Activated CD4-positive, alpha-beta T cell treated with anti-CD3 and anti-CD28 coated beads, Interleukin-2, amount 10 ng/mL, durations not matched to agents 7 days and 5 days (primary cell): ENCODE measurements at regions not wholly inside any gene's neighbourhood (a gene's known extent, or its start where the extent isn't known, plus 50 kb on each side); places are given as distances from the start of the nearest gene placed in this dataset.

Source experiments
- CTCF ChIA-PET: fragments of 350-600 bp; sonication (Branson Sonifier 250); formaldehyde crosslinking; loops from one replicate; lab custom pipeline; 2021; ENCODE audit warnings: antibody characterized with exemption; lab: Charles Lee
- POLR2A ChIA-PET: fragments of 350-600 bp; sonication (Branson Sonifier 250); formaldehyde crosslinking; loops from one replicate; lab custom pipeline; 2021; ENCODE audit warnings: antibody characterized with exemption; lab: Charles Lee
- DNase-seq: peaks from one replicate; pipeline ENCODE4 v3.0.0-alpha.2; 2020
- H3K27ac Mint-ChIP-seq: one replicate; pipeline ENCODE4 v1.8.0; 2021; ENCODE audit warnings: mild to moderate bottlenecking, moderate library complexity, mixed read lengths
- H3K27me3 Mint-ChIP-seq: one replicate; pipeline ENCODE4 v1.8.0; 2021; ENCODE audit warnings: mixed read lengths
- H3K36me3 Mint-ChIP-seq: one replicate; pipeline ENCODE4 v1.8.0; 2021; ENCODE audit warnings: low read depth, mixed read lengths
- H3K4me1 Mint-ChIP-seq: one replicate; pipeline ENCODE4 v1.8.0; 2021; ENCODE audit warnings: mixed read lengths
- H3K4me3 Mint-ChIP-seq: one replicate; pipeline ENCODE4 v1.8.0; 2021; ENCODE audit warnings: mild to moderate bottlenecking, moderate library complexity, mixed read lengths
- H3K9me3 Mint-ChIP-seq: one replicate; pipeline ENCODE4 v1.8.0; 2021; ENCODE audit warnings: mixed read lengths

DNA sequence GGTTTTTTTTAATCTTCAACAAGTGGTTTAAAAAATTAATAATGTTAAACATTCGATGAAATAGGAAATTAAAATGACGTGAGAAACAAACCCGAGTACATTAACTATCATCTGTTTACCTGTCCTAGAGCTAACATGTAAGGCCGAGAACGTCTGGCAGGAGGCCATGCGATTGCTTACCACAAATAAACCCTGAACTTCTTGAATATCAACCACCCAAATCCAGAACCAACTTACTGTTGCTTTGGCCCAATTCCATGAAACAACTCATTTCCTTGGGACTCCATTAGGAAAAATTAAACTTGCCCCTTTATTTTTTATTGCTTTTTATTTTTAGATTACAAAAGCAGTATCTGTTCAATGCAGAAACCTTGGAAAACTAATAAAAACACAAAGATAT lies 228.9 kb upstream of the IRS2 start:
- Mint-ChIP-seq H3K27me3 (peaks cover 2% of the 10 kb centered on the region), H3K4me3 (no peak overlapping the region), H3K4me1 (no peaks in the 10 kb centered on the region), H3K9me3 (no peaks in the 10 kb centered on the region), H3K36me3 (no peaks in the 10 kb centered on the region), H3K27ac (no peak overlapping the region)
- DNase-seq, result no peak
- ChIA-PET POLR2A (no interaction called here), CTCF (no interaction called here)

DNA sequence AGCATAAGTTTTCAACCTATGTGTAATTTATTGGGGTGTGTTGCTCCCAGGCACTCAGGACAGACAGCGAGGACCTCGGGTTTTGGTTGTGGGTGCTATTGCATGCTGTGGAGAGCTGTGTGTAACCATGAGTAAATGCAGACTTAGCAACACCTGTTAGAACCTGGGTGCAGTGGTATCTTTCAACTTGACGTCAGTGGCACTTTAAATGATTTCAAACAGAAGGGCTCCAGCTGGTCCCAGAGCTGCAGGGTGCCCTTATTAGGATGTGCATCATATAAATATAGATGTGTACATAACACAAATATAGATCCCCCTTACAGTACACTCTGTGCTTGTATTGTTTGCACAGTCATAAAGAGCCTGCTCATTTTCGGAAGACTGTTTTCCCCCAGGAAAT lies 228.3 kb upstream of the IRS2 start:
- no peaks in the 10 kb centered on the region for H3K4me1 Mint-ChIP-seq
- no peak overlapping the region for H3K27ac Mint-ChIP-seq
- POLR2A ChIA-PET, result no interaction called here
- peaks cover 2% of the 10 kb centered on the region for H3K27me3 Mint-ChIP-seq
- CTCF ChIA-PET, result no interaction called here
- H3K36me3 Mint-ChIP-seq, result no peaks in the 10 kb centered on the region
- DNase-seq, result no peak
- no peaks in the 10 kb centered on the region for H3K9me3 Mint-ChIP-seq
- H3K4me3 Mint-ChIP-seq, result no peak overlapping the region

DNA sequence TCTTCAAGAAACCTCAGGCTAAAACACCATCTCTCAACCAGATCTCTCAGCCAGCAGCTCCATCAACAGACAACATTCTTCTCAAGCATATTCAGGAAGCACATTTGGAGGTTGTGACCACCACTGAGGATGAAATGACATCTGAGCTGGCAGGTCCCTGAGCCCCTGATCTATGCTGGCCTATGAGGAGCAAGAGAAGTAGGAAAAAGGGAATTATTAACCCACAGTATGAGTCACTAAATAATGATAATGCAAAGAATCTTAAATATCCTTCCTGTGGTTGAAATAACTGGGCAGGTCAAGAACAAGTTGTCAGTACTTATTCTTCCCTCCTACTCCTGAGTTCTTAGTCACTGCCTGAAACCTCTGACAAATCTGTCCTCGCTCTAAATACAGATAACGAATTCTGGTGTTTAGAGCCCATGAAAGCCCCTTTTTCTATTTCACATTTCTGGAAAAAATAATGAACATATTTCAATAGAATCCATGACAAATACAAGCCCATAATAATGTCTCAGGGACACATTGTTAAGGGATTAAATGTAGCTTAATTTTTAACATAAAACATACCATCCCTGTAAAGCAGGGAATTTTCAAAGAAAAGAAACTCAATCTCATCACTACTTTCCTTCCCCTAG lies 225.8 kb upstream of the IRS2 start:
- no peak for DNase-seq
- H3K27ac Mint-ChIP-seq, result no peak overlapping the region
- H3K4me1 Mint-ChIP-seq, result no peaks in the 10 kb centered on the region
- ChIA-PET CTCF (no interaction called here), POLR2A (no interaction called here)
- no peaks in the 10 kb centered on the region for H3K9me3 Mint-ChIP-seq
- H3K4me3 Mint-ChIP-seq, result no peak overlapping the region
- H3K36me3 Mint-ChIP-seq, result no peaks in the 10 kb centered on the region
- H3K27me3 Mint-ChIP-seq, result peaks cover 2% of the 10 kb centered on the region

DNA sequence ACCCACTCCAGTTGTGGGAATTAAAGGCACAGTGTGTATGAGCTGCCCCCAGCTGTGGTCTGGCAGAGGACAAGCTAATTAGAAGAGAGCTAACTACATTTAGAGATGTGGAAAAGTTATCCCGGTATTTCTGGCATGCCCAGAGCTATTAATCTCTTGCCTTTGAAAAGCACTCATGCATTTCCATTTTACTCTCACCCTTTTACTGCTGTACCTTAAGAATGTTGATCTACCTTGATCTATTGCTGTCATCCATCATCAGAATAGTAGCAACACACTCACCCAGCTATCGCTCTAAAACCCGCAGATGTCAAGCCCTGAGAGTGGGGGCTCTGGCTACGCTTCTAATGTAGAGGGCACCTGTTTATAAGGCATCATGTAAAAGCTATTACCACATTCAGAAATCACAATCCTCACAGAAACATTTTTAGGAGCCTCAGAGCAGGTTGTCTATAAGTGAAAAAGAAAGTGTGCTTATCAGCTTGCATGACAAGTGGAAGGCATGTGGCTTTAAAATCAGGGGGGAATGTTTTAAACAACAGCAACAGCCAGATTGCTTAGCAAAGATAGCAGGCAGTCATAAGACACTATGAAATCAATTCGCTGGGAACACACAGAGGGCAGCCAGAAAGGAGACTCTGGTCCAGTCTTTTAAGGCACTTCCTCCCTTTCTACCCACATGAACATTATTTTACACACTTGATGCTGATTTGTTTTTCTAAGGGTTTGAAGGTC lies 224.2 kb upstream of the IRS2 start:
- ChIA-PET POLR2A (no interaction called here), CTCF (interaction anchor here (1.0 kb wide), 1 partner anchor 12 kb away, joined by 3 read pairs; no protein-coding TSS in a partner anchor)
- Mint-ChIP-seq H3K4me1 (no peaks in the 10 kb centered on the region), H3K4me3 (no peak overlapping the region), H3K9me3 (no peaks in the 10 kb centered on the region), H3K27ac (no peak overlapping the region), H3K36me3 (no peaks in the 10 kb centered on the region), H3K27me3 (peaks cover 2% of the 10 kb centered on the region)
- no peak for DNase-seq

DNA sequence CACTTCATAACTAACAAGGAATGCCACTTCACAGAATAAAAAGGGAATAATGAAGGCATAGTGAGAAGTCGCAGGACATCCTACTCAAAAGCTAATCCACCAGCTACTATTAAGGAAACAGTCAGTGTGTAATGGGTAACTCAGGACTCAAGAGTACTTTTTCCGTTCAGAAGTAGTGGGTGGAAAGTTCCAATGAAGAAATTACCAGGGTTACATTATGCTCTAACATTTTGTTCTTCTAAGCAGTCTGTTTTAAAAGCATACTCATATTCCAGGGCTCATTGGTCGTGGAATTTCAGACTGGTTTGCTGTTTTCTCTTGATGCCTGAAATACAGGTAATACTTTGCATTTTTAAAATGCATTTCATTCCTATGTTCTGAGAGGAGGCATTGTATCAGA lies 222.4 kb upstream of the IRS2 start:
- no peaks in the 10 kb centered on the region for H3K4me1 Mint-ChIP-seq
- H3K27ac Mint-ChIP-seq, result no peak overlapping the region
- no peak overlapping the region for H3K4me3 Mint-ChIP-seq
- H3K9me3 Mint-ChIP-seq, result no peaks in the 10 kb centered on the region
- CTCF ChIA-PET, result no interaction called here
- no peak for DNase-seq
- POLR2A ChIA-PET, result no interaction called here
- peaks cover 2% of the 10 kb centered on the region for H3K27me3 Mint-ChIP-seq
- H3K36me3 Mint-ChIP-seq, result no peaks in the 10 kb centered on the region

DNA sequence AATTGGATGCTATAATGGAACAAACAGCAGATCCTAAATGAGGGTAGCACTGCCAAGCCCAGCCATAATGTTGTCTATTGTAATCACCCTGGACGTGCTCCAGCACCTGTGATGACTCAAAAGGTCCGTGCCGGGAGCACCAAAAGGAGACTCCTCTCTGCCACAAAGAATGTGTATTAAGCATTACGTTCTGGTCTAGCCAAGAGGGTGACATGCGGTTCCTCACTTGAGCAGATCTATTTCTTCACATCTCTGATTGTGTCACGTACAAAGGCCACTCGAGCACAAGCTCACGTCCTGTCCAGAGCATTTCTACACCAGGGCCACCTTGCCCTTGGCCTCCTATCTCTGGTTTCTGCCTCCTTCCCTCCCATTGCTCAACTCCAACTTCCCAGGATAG lies 219.9 kb upstream of the IRS2 start:
- no peaks in the 10 kb centered on the region for H3K9me3 Mint-ChIP-seq
- CTCF ChIA-PET, result no interaction called here

DNA sequence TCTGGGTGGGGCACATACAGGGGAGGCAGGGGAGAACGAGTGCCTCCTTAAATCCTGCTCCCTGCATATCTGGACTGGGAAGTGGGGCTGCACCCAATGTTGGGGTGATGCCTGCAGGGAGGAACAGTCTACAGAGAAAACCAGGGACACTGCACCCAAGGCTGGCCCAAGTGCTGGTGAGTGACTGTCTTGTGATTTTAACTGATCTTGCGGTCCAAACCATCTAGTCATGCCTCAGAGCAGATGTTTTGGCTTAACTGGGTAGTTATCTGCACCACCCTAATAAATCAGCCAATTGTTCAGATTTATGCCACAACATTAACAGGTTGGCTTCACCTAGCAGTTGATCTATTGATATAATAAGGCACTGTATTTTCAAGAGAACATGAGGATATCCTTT lies 219.2 kb upstream of the IRS2 start:
- CTCF ChIA-PET, result no interaction called here
- no peaks in the 10 kb centered on the region for H3K4me1 Mint-ChIP-seq
- no peak for DNase-seq
- H3K27ac Mint-ChIP-seq, result no peak overlapping the region
- no peak overlapping the region for H3K4me3 Mint-ChIP-seq
- H3K27me3 Mint-ChIP-seq, result peaks cover 2% of the 10 kb centered on the region
- no peaks in the 10 kb centered on the region for H3K9me3 Mint-ChIP-seq
- no peaks in the 10 kb centered on the region for H3K36me3 Mint-ChIP-seq
- POLR2A ChIA-PET, result no interaction called here

More for the DNA sequence above, 219.9 kb upstream of the IRS2 start:
- H3K4me1 Mint-ChIP-seq, result no peaks in the 10 kb centered on the region
- no peak for DNase-seq
- peaks cover 2% of the 10 kb centered on the region for H3K27me3 Mint-ChIP-seq
- POLR2A ChIA-PET, result no interaction called here
- H3K36me3 Mint-ChIP-seq, result no peaks in the 10 kb centered on the region
- H3K27ac Mint-ChIP-seq, result no peak overlapping the region
- H3K4me3 Mint-ChIP-seq, result no peak overlapping the region

DNA sequence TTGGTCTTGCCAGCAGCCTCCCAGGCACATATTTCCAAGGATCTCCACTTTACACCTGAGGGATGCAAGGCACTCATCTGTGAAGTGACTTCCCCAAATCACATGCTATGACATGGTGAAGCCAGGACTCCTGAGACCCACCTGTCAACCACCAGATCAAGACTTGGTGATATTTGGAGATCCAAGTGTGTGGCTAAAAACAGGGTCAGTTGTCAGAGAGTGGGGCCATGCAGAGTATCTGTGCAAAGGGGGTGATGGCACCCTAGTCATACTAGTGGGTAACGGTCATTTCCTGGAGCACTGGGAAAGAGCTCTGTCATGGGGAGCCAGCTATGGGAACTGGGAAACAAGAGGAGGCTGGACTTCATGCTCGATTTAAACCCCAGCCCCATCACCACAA lies 218.4 kb upstream of the IRS2 start:
- Mint-ChIP-seq H3K27ac (no peak overlapping the region), H3K27me3 (no peaks in the 10 kb centered on the region), H3K4me3 (no peak overlapping the region), H3K36me3 (no peaks in the 10 kb centered on the region), H3K4me1 (no peaks in the 10 kb centered on the region), H3K9me3 (no peaks in the 10 kb centered on the region)
- no peak for DNase-seq
- CTCF ChIA-PET, result no interaction called here
- POLR2A ChIA-PET, result no interaction called here

DNA sequence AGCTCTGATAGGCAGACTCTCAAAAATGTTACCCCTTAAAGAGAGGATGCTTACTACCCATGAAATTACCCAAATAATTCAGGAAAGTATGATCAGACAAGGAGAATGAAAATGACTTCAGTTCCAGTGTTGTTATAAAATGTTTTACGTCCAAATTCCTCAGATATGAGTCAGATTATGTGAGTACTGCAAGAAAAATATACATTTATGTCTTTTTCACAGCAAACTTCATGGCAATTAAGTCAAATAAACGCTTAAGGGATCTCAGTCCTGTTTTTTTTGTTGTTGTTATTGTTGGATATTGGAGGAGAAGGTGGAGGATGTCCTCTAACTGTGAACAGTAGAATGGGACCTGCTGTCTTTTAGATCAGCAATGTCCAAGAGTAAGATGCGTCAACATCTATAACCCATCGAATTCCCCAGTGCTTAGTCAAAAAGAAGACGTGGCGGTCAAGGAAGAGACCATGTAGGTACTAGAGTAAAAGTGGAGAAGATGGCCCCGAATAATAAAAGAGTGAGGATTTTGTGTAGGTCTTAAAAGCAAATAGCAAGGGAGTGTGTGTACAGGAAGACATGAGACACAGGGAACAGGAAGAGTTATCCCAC lies 215.4 kb upstream of the IRS2 start:
- Mint-ChIP-seq H3K27ac (no peak overlapping the region), H3K4me1 (no peaks in the 10 kb centered on the region), H3K4me3 (no peak overlapping the region), H3K36me3 (no peaks in the 10 kb centered on the region), H3K9me3 (no peaks in the 10 kb centered on the region), H3K27me3 (peaks cover 3% of the 10 kb centered on the region)
- DNase-seq, result no peak
- ChIA-PET POLR2A (no interaction called here), CTCF (no interaction called here)

DNA sequence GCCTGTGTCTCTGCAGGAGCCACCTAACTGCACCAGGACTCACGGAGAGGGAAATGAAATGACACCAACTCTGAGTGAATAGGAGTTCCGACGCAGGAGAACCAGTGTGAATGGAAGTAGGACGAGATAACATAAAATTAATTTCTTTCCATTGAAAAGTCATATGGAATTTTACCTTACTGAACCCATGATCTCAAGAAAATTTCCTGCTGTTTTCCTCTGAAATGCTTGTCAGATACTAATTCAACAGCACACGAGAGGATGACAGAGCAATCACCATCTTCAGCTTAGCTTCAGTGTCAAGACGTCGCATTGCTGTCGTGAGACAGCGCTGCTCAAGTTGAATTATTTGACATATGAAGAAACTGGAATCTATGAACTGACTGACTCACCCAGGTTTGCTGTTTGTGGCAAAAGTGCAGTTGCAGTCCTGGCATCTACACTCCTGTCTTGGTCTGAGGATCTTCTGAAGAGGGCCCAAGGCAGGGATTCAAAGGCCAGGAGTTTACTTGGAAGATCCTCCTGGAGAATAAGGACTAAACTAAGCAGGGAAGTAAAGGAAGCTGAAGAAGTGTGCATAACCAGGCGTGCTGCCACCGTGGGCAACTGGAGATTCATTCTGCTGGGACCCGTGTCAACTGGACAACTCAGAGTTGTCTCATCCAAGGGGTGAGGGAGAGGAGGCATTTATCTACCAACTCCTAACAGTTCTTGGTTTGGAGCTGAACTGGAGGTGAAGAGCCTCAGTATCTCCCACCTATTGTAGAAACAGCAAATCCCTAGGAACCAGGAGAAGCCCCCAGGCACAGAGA lies 214.4 kb upstream of the IRS2 start:
- Mint-ChIP-seq H3K4me3 (no peak overlapping the region), H3K36me3 (no peaks in the 10 kb centered on the region), H3K4me1 (no peaks in the 10 kb centered on the region), H3K27ac (no peak overlapping the region), H3K27me3 (peaks cover 3% of the 10 kb centered on the region), H3K9me3 (no peaks in the 10 kb centered on the region)
- ChIA-PET CTCF (no interaction called here), POLR2A (no interaction called here)
- DNase-seq, result no peak

DNA sequence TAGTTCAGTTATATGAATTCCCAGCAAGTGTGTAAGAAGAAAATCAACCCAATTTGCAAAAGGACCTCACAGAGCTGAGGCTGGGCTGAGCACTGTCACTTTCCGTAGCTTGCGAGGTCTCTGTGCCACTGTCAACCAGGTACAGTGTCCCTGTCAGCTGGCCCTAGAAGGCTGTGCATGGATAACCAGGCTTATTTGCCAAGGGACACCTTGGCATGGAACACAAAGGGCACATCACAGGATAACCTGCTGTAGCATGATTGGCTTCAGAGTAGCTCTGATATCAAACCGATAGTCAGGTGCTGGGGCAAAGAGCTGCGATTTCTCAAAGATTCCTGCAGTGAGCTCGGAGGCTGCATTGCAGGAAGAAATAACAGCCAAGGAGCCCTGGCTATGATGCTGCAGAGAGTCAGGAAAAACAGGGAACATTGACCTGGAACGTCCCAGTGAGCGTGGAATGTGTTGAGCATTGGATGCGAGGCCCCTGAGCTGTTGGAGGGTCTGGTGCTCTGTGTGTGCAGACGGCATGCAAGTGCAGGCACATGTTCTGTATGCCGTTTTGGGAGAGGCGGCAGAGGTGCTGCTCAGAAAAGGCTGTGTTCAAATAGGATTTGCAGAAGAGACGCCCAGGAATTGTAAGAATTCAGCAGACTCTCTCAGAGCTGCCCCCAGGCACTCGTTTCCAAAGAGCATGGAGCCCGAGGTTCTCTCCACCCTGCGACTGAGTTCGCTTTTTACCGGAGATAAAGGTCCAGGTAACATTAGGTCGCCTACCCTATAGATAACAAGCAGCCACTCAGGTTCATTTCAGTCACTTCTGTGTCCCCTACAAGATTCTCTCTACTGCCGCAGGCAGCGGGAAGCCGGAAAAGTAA lies 213.5 kb upstream of the IRS2 start:
- no peaks in the 10 kb centered on the region for H3K36me3 Mint-ChIP-seq
- POLR2A ChIA-PET, result no interaction called here
- no peak overlapping the region for H3K4me3 Mint-ChIP-seq
- DNase-seq, result no peak
- H3K9me3 Mint-ChIP-seq, result no peaks in the 10 kb centered on the region
- no peak overlapping the region for H3K27ac Mint-ChIP-seq
- H3K27me3 Mint-ChIP-seq, result peaks cover 3% of the 10 kb centered on the region
- CTCF ChIA-PET, result no interaction called here
- H3K4me1 Mint-ChIP-seq, result no peaks in the 10 kb centered on the region

DNA sequence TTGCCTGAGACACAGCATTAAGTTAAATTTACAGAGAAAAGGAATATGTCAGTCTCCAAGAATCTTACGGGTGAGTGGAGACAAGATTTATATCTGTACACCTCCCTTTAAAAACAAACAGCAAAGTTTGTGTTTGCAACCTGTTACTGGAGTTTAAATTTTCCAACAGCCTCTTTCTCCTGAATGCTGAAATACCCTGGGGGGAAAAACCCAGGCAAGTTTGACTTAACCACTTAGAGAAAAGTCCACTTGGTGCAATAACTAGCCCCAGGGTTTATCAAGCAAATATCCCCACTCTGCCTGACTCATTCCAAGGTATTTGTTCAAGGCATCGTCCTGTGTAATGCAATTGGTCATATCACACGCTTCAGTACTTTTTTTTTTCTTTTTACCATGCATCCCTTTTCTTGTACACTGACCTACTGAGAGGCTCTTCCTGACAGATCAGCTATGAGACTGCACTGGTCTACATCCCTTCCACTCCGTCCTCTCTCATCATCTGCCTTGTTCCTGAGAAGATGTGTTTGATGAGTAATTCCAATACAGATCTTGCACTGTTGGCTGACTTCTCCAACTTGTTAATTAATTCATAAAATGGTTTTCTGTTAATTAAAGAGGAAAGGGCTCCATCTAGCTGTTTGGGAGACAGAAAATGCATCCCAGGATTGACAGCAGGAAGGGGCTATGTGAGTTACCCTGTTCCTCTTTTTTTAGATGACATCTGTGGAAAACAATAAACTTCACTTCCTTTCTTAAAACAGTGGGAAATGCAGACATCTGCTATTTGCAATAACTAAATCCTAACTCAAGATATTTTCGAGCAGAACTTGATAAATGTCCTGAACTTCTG lies 212.5 kb upstream of the IRS2 start:
- Mint-ChIP-seq H3K4me1 (no peaks in the 10 kb centered on the region), H3K9me3 (no peaks in the 10 kb centered on the region), H3K27ac (no peak overlapping the region), H3K36me3 (no peaks in the 10 kb centered on the region), H3K27me3 (peaks cover 3% of the 10 kb centered on the region), H3K4me3 (no peak overlapping the region)
- ChIA-PET CTCF (no interaction called here), POLR2A (no interaction called here)
- no peak for DNase-seq
